PC-3 (cell line): ENCODE measurements at regions not wholly inside any gene's neighbourhood (a gene's known extent, or its start where the extent isn't known, plus 50 kb on each side); places are given as distances from the start of the nearest gene placed in this dataset.

ENCODE experiments used
- ATAC-seq: fragments of 200-7000 bp; cut with Tn5 transposase; 2 replicates; pipeline ENCODE4 v1.9.1; 2020; ENCODE audit warnings: mild to moderate bottlenecking, moderate library complexity
- BruUV-seq: library from RNA; stranded (reverse); fragments of 400-500 nt; replicated peaks from 2 replicates; lab custom pipeline; 2021; lab: Mats Ljungman, UMichigan
- CTCF ChIA-PET: fragments of 300-600 bp; sonication (Branson Sonifier 250); formaldehyde crosslinking; loops from one replicate; lab custom pipeline; 2022; ENCODE audit warnings: antibody characterized with exemption; lab: Charles Lee
- POLR2A ChIA-PET: fragments of 300-600 bp; sonication (Branson Sonifier 250); formaldehyde crosslinking; loops from one replicate; lab custom pipeline; 2022; ENCODE audit warnings: antibody characterized with exemption; ENCODE audit not compliant: unreplicated experiment; lab: Charles Lee
- DNase-seq: peaks from one replicate; pipeline ENCODE4 v3.0.0-alpha.2; 2015
- H2AFZ ChIP-seq: fragments of 300-600 bp; sonication (generic); 2 replicates; pipeline ENCODE4 v1.6.0; 2016; ENCODE audit warnings: antibody characterized with exemption, low read length
- H3F3A ChIP-seq: fragments of 300-600 bp; sonication (generic); one replicate; pipeline ENCODE4 v1.6.0; 2017; ENCODE audit warnings: antibody characterized with exemption, low read length, control low read depth, mild to moderate bottlenecking; ENCODE audit not compliant: unreplicated experiment
- H3K27ac ChIP-seq: fragments of 300-600 bp; sonication (generic); 2 replicates; pipeline ENCODE4 v1.5.1; 2016; ENCODE audit warnings: mild to moderate bottlenecking, low read length
- H3K27me3 ChIP-seq: fragments of 300-600 bp; sonication (generic); 2 replicates; pipeline ENCODE4 v1.6.1; 2016; ENCODE audit warnings: low read length, mixed read lengths
- H3K36me3 ChIP-seq: fragments of 300-600 bp; sonication (generic); 2 replicates; pipeline ENCODE4 v1.6.1; 2016; ENCODE audit warnings: low read depth, mixed run types, low read length, mixed read lengths
- H3K4me1 ChIP-seq: fragments of 300-600 bp; sonication (generic); 2 replicates; pipeline ENCODE4 v1.5.1; 2016; ENCODE audit warnings: low read length; ENCODE audit not compliant: insufficient read depth
- H3K4me2 ChIP-seq: fragments of 300-600 bp; sonication (generic); 2 replicates; pipeline ENCODE4 v1.6.0; 2016; ENCODE audit warnings: low read length
- H3K4me3 ChIP-seq: fragments of 300-600 bp; sonication (generic); 2 replicates; pipeline ENCODE4 v1.5.1; 2016; ENCODE audit warnings: mild to moderate bottlenecking, low read length, mixed read lengths
- H3K79me2 ChIP-seq: fragments of 300-600 bp; sonication (generic); 2 replicates; pipeline ENCODE4 v1.6.1; 2017; ENCODE audit warnings: low read length, mixed read lengths
- H3K9ac ChIP-seq: fragments of 300-600 bp; sonication (generic); 2 replicates; pipeline ENCODE4 v1.6.0; 2016; ENCODE audit warnings: mild to moderate bottlenecking, low read length
- H3K9me2 ChIP-seq: fragments of 300-600 bp; sonication (generic); replicated peaks from 2 replicates; pipeline ENCODE4 v1.6.1; 2016; ENCODE audit warnings: mixed run types, low read length, mixed read lengths
- H3K9me3 ChIP-seq: fragments of 300-600 bp; sonication (generic); 2 replicates; pipeline ENCODE4 v1.6.1; 2016; ENCODE audit warnings: low read length, mixed read lengths
- H4K20me1 ChIP-seq: fragments of 300-600 bp; sonication (generic); 2 replicates; pipeline ENCODE4 v1.6.1; 2016; ENCODE audit warnings: low read length, mixed read lengths
- EZH2 ChIP-seq: fragments of 300-600 bp; sonication (generic); IDR thresholded peaks from one replicate; pipeline ENCODE4 v1.6.1; 2017; ENCODE audit warnings: antibody characterized with exemption, mild to moderate bottlenecking, low read length; ENCODE audit not compliant: unreplicated experiment
- EZH2phosphoT487 ChIP-seq: fragments of 300-600 bp; sonication (generic); IDR thresholded peaks from 2 replicates; pipeline ENCODE4 v1.6.1; 2018; ENCODE audit warnings: mild to moderate bottlenecking, antibody characterized with exemption, low read length, borderline replicate concordance
- intact Hi-C: fragments of 100-400 bp; cut with micrococcal nuclease; formaldehyde crosslinking; loops from 2 replicates; pipeline ENCODE4 v1.9.0; 2023
- TF ChIP-seq, protein P1 (sequence below): fragments of 300-600 bp; sonication (generic); conservative IDR thresholded peaks from 2 replicates; pipeline ENCODE4 v1.5.1; 2017; ENCODE audit warnings: antibody characterized with exemption, low read depth, mild to moderate bottlenecking, low read length

DNA sequence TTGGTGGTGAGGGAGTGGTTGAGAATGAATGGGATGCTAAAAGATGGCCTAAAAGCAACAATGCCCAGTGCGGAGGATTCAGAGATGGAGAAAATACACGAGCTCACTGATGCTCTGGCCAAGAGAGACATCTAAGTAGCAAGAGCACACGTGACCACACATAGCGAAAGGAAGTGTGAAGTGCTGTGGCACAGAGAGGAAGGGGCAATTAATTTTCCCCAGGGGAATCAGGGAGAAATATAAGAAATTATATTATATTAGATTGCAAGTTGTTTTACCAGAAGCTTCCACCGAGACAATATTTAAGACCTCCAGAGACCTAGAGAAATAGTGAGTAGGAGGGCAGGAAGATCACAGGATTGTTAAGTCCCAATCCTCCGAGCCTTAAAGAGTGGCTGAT is 80.6 kb downstream of the RCN1 start:
- no peaks in the 10 kb centered on the region for H3K79me2 ChIP-seq
- no peak overlapping the region for H3K4me2 ChIP-seq
- POLR2A ChIA-PET = no interaction called here
- DNase-seq = no peak
- intact Hi-C loops = loop anchor here (5.0 to 10.0 kb wide), 3 partner anchors 64 to 777 kb away; no protein-coding TSS in a partner anchor
- no peaks in the 10 kb centered on the region; the same call in 1 of the 2 replicates for H3K36me3 ChIP-seq
- no peak overlapping the region for H3K9ac ChIP-seq
- CTCF ChIA-PET = no interaction called here
- H3K9me2 ChIP-seq = no peaks in the 10 kb centered on the region
- no peak overlapping the region for H3K27ac ChIP-seq
- TF ChIP-seq EZH2phosphoT487 = no peak
- TF ChIP-seq, protein P1, sequence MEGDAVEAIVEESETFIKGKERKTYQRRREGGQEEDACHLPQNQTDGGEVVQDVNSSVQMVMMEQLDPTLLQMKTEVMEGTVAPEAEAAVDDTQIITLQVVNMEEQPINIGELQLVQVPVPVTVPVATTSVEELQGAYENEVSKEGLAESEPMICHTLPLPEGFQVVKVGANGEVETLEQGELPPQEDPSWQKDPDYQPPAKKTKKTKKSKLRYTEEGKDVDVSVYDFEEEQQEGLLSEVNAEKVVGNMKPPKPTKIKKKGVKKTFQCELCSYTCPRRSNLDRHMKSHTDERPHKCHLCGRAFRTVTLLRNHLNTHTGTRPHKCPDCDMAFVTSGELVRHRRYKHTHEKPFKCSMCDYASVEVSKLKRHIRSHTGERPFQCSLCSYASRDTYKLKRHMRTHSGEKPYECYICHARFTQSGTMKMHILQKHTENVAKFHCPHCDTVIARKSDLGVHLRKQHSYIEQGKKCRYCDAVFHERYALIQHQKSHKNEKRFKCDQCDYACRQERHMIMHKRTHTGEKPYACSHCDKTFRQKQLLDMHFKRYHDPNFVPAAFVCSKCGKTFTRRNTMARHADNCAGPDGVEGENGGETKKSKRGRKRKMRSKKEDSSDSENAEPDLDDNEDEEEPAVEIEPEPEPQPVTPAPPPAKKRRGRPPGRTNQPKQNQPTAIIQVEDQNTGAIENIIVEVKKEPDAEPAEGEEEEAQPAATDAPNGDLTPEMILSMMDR = no peak
- TF ChIP-seq EZH2 = no peak
- peaks cover 26% of the 10 kb centered on the region for H3K27me3 ChIP-seq
- H3K9me3 ChIP-seq = no peaks in the 10 kb centered on the region
- no peak overlapping the region for H3K4me3 ChIP-seq
- no peak overlapping the region for H2AFZ ChIP-seq
- H4K20me1 ChIP-seq = no peaks in the 10 kb centered on the region
- no peaks in the 10 kb centered on the region for H3K4me1 ChIP-seq
- no peaks in the 10 kb centered on the region for H3F3A ChIP-seq
- ATAC-seq = no peak
- no TSS peak for BruUV-seq

DNA sequence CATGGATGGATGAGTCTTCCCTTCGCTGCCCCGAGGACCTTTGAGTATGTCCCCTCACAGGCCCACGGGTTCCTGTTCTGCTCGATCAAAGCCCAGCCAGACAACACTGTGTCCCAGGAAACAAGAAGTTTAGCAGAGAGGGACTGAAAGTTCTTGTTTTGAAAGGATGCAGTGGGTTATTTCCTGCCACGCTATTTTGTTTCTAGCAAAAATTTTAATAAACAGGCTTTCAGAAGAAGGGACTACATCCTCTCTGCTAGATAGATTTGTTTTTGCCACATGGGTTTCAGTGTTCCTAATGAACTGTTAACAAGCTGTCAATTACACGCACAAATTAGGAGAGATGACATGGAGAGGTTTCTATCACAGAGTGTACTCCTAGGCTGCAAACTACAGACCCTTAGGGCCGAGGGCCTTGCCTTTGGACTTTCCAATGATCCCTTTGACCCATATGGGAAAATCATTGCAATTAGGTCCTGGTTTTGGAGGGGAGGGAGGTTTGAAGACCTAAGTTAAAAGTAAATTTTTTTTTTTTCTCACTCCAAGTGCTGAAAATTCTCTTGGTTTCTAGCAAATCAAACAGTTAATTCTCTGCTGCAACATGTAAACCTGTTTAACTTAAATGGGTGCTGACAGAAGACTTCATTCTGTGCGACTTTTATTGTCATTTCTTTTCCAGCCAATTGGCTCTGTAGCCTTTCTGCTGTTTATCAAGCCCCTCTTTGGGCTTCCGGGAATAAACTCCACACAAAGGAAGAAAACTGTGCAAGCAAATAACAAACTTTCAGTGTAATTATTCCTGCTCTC is 81.4 kb downstream of the RCN1 start:
- no peak for TF ChIP-seq EZH2phosphoT487
- TF ChIP-seq, protein P1 = no peak
- TF ChIP-seq EZH2 = no peak
- Histone ChIP-seq H3F3A (no peaks in the 10 kb centered on the region), H4K20me1 (no peaks in the 10 kb centered on the region), H3K4me3 (peak overlapping the region; percentile 53), H3K4me1 (no peaks in the 10 kb centered on the region), H3K27me3 (peaks cover 21% of the 10 kb centered on the region), H3K79me2 (no peaks in the 10 kb centered on the region), H3K9me3 (no peaks in the 10 kb centered on the region), H3K36me3 (no peaks in the 10 kb centered on the region; the same call in 1 of the 2 replicates), H3K4me2 (peak overlapping the region; percentile 79), H3K9ac (no peak overlapping the region), H2AFZ (peak overlapping the region; percentile 70), H3K9me2 (no peaks in the 10 kb centered on the region), H3K27ac (no peak overlapping the region)
- no peak for ATAC-seq
- DNase-seq = no peak
- ChIA-PET POLR2A (no interaction called here), CTCF (no interaction called here)
- intact Hi-C loops = loop anchor here (5.0 to 10.0 kb wide), 3 partner anchors 65 to 777 kb away; no protein-coding TSS in a partner anchor
- BruUV-seq = no TSS peak
